Transverse colon (tissue), 4 donors: ENCODE measurements at regions not wholly inside any gene's neighbourhood (a gene's known extent, or its start where the extent isn't known, plus 50 kb on each side); places are given as distances from the start of the nearest gene placed in this dataset.

Source experiments
- CTCF ChIP-seq, 5 experiments: fragments of 200-600 bp in 3 of 5; fragments of 450-650 bp in 2 of 5; sonication (generic) in 3 of 5; IDR thresholded peaks; 1 replicate in 2 of 5; 2 replicates in 3 of 5; pipeline ENCODE4 v1.5.1; 2016 to 2017; ENCODE audit warnings: antibody characterized with exemption in 5 of 5, inconsistent platforms in 3 of 5, mild to moderate bottlenecking in 2 of 5, moderate library complexity in 1 of 5
- EP300 ChIP-seq: sonication (generic); formaldehyde crosslinking; IDR thresholded peaks from one replicate; pipeline ENCODE4 v1.6.1; 2017; ENCODE audit warnings: antibody characterized with exemption, low read depth
- POLR2A ChIP-seq: fragments of 450-650 bp; IDR thresholded peaks from one replicate; pipeline ENCODE4 v1.6.1; 2016; ENCODE audit warnings: antibody characterized with exemption, mild to moderate bottlenecking, moderate library complexity
- POLR2AphosphoS5 ChIP-seq, 3 donors: sonication (generic); formaldehyde crosslinking; IDR thresholded peaks; one replicate each; pipeline ENCODE4 v1.6.1; 2016; ENCODE audit warnings: antibody characterized with exemption in 3 of 3

- TF ChIP-seq POLR2A (no peak), CTCF (IDR thresholded peaks at IDR 0.05) (no peak), POLR2AphosphoS5 (IDR thresholded peaks at IDR 0.05) (no peak), EP300 (no peak)
Observed at GRCh38 chr6:140059947-140060346, 685.5 kb upstream of the CITED2 start.
